Endothelial cell of umbilical vein (primary cell): ENCODE measurements at regions not wholly inside any gene's neighbourhood (a gene's known extent, or its start where the extent isn't known, plus 50 kb on each side); places are given as distances from the start of the nearest gene placed in this dataset.

ENCODE experiments used
- BruUV-seq: library from RNA; stranded (reverse); fragments of 400-500 nt; replicated peaks from 2 replicates; lab custom pipeline; 2021; lab: Mats Ljungman, UMichigan
- CTCF ChIA-PET: fragments of 300-600, 350-600 bp; sonication (Branson Sonifier 250); formaldehyde crosslinking; loops from one replicate; lab custom pipeline; 2021; ENCODE audit warnings: antibody characterized with exemption, inconsistent platforms; lab: Charles Lee
- POLR2A ChIA-PET: fragments of 300-600, 350-600 bp; sonication (Branson Sonifier 250); formaldehyde crosslinking; loops from one replicate; lab custom pipeline; 2021; ENCODE audit warnings: antibody characterized with exemption, inconsistent platforms; lab: Charles Lee
- DNase-seq: peaks from one replicate; pipeline ENCODE4 v3.0.0-alpha.2; 2011; ENCODE audit warnings: low read depth, low spot score
- FAIRE-seq: peaks from 2 replicates; lab custom pipeline; 2011; peaks lifted over from hg19 to GRCh38; lab: Jason Lieb, UNC
- H2AFZ ChIP-seq: 2 replicates; pipeline ENCODE4 v1.6.0; 2012; ENCODE audit warnings: low read depth, low read length, control low read depth, inconsistent platforms
- H3K27ac ChIP-seq: 2 replicates; pipeline ENCODE4 v1.5.1; 2011; ENCODE audit warnings: low read depth, mild to moderate bottlenecking, control low read depth, low read length, moderate library complexity; ENCODE audit not compliant: insufficient read depth
- H3K27me3 ChIP-seq, 2 experiments: 2 replicates each; pipeline versions ENCODE4 v1.6.0 to v1.6.1; 2011; ENCODE audit warnings: low read length in 2 of 2, mixed read lengths in 1 of 2; ENCODE audit not compliant: control insufficient read depth in 2 of 2, insufficient read depth in 2 of 2
- H3K36me3 ChIP-seq, 2 experiments: 2 replicates in 1 of 2; 3 replicates in 1 of 2; pipeline ENCODE4 v1.5.1; 2011; ENCODE audit warnings: low read length in 2 of 2, mild to moderate bottlenecking in 1 of 2, moderate library complexity in 1 of 2; ENCODE audit not compliant: control insufficient read depth in 2 of 2, insufficient read depth in 2 of 2; ENCODE audit errors: extremely low read depth in 1 of 2
- H3K4me1 ChIP-seq: 3 replicates; pipeline ENCODE4 v1.5.1; 2011; ENCODE audit warnings: mild to moderate bottlenecking, low read length; ENCODE audit not compliant: control insufficient read depth, insufficient read depth; ENCODE audit errors: extremely low read depth
- H3K4me2 ChIP-seq: 2 replicates; pipeline ENCODE4 v1.6.1; 2011; ENCODE audit warnings: low read length, control low read depth, mixed read lengths; ENCODE audit not compliant: insufficient read depth
- H3K4me3 ChIP-seq, 3 experiments: fragments of 200-600 bp in 1 of 3; sonication (generic), shearing (Covaris generic) in 1 of 3; replicated peaks in 1 of 3; 2 replicates each; pipeline ENCODE4 v1.5.1; 2011 to 2016; ENCODE audit warnings: control low read depth in 3 of 3, low read length in 3 of 3, mild to moderate bottlenecking in 2 of 3, inconsistent platforms in 1 of 3, low read depth in 1 of 3, moderate library complexity in 1 of 3; ENCODE audit not compliant: insufficient read depth in 1 of 3
- H3K79me2 ChIP-seq: 2 replicates; pipeline ENCODE4 v1.6.0; 2012; ENCODE audit warnings: low read length, inconsistent platforms; ENCODE audit not compliant: control insufficient read depth, insufficient read depth
- H3K9ac ChIP-seq: replicated peaks from 2 replicates; pipeline ENCODE3; 2011; ENCODE audit warnings: low read length, control low read depth; ENCODE audit not compliant: insufficient read depth; ENCODE audit errors: extremely low read depth
- H3K9me1 ChIP-seq: replicated peaks from 3 replicates; pipeline ENCODE4 v1.6.0; 2011; ENCODE audit warnings: mild to moderate bottlenecking, low read length; ENCODE audit not compliant: control insufficient read depth, insufficient read depth; ENCODE audit errors: extremely low read depth
- H3K9me3 ChIP-seq: replicated peaks from 2 replicates; pipeline ENCODE4 v1.5.1; 2012; ENCODE audit warnings: low read length, inconsistent platforms; ENCODE audit not compliant: control insufficient read depth, insufficient read depth
- H4K20me1 ChIP-seq: replicated peaks from 2 replicates; pipeline ENCODE3; 2011; ENCODE audit warnings: mild to moderate bottlenecking, low read length; ENCODE audit not compliant: control insufficient read depth, insufficient read depth; ENCODE audit errors: extremely low read depth
- EZH2 ChIP-seq: IDR thresholded peaks from 2 replicates; pipeline ENCODE4 v1.6.1; 2012; ENCODE audit warnings: borderline replicate concordance, low read depth, mild to moderate bottlenecking, moderate library complexity, low read length, inconsistent platforms; ENCODE audit not compliant: severe bottlenecking
- FOS ChIP-seq: IDR thresholded peaks from 2 replicates; pipeline ENCODE4 v1.6.1; 2011; ENCODE audit warnings: mild to moderate bottlenecking, low read length, moderate library complexity, borderline replicate concordance; ENCODE audit not compliant: insufficient read depth
- GATA2 ChIP-seq: IDR thresholded peaks from 2 replicates; pipeline ENCODE4 v1.7.0; 2011; ENCODE audit warnings: low read depth, mild to moderate bottlenecking, moderate library complexity, mixed read lengths, low read length; ENCODE audit not compliant: insufficient read length, insufficient read depth
- JUN ChIP-seq: IDR thresholded peaks from 2 replicates; pipeline ENCODE4 v1.6.1; 2011; ENCODE audit warnings: borderline replicate concordance, low read depth; ENCODE audit not compliant: insufficient read length, insufficient read depth
- MYC ChIP-seq: IDR thresholded peaks from one replicate; pipeline ENCODE4 v1.6.1; 2011; ENCODE audit warnings: mild to moderate bottlenecking, low read depth, low read length
- POLR2A ChIP-seq: IDR thresholded peaks from 2 replicates; pipeline ENCODE4 v1.6.1; 2012; ENCODE audit warnings: low read depth, mild to moderate bottlenecking, control low read depth, low read length
- POLR2AphosphoS5 ChIP-seq: IDR thresholded peaks from 2 replicates; pipeline ENCODE4 v1.6.1; 2012; ENCODE audit warnings: low read depth, mild to moderate bottlenecking, control low read depth, low read length, moderate library complexity; ENCODE audit not compliant: insufficient read depth
- dilution Hi-C: fragments of 300-500 bp; cut with MboI; formaldehyde crosslinking; loops from one replicate; pipeline ENCODE4 v1.15.0; 2019; ENCODE audit warnings: low sequenced_read_pairs; ENCODE audit not compliant: extremely low pct_ligation_motif_present
- intact Hi-C: fragments of 100-400 bp; cut with micrococcal nuclease; formaldehyde crosslinking; loops from one replicate; pipeline ENCODE4 v1.10.0; 2022
- TF ChIP-seq, protein P1 (sequence below), 2 donors: IDR thresholded peaks; 1 replicate in 1 of 2; 2 replicates in 1 of 2; pipeline ENCODE4 v1.5.1; 2011; ENCODE audit warnings: low read length in 2 of 2, mild to moderate bottlenecking in 2 of 2, moderate library complexity in 2 of 2, control low read depth in 1 of 2, inconsistent platforms in 1 of 2, low read depth in 1 of 2; ENCODE audit not compliant: insufficient read depth in 1 of 2; ENCODE audit errors: extremely low read depth in 1 of 2
- TF ChIP-seq, protein P2 (sequence below): IDR thresholded peaks from 2 replicates; pipeline ENCODE4 v1.6.1; 2011; ENCODE audit not compliant: insufficient read depth, insufficient read length

- Histone ChIP-seq H3K27me3 (no peaks in the 10 kb centered on the region), H3K9me1 (no peaks in the 10 kb centered on the region), H3K9me3 (no peaks in the 10 kb centered on the region), H3K4me1 (no peaks in the 10 kb centered on the region), H3K79me2 (no peaks in the 10 kb centered on the region), H2AFZ (no peak overlapping the region), H3K36me3 (no peaks in the 10 kb centered on the region), H3K9ac (no peak overlapping the region), H4K20me1 (no peaks in the 10 kb centered on the region), H3K4me2 (no peak overlapping the region), H3K4me3 (no peak overlapping the region), H3K27ac (no peak overlapping the region)
- TF ChIP-seq FOS (no peak), JUN (no peak), POLR2AphosphoS5 (no peak), EZH2 (no peak), MYC (no peak), POLR2A (no peak), GATA2 (no peak)
- TF ChIP-seq, protein P1, sequence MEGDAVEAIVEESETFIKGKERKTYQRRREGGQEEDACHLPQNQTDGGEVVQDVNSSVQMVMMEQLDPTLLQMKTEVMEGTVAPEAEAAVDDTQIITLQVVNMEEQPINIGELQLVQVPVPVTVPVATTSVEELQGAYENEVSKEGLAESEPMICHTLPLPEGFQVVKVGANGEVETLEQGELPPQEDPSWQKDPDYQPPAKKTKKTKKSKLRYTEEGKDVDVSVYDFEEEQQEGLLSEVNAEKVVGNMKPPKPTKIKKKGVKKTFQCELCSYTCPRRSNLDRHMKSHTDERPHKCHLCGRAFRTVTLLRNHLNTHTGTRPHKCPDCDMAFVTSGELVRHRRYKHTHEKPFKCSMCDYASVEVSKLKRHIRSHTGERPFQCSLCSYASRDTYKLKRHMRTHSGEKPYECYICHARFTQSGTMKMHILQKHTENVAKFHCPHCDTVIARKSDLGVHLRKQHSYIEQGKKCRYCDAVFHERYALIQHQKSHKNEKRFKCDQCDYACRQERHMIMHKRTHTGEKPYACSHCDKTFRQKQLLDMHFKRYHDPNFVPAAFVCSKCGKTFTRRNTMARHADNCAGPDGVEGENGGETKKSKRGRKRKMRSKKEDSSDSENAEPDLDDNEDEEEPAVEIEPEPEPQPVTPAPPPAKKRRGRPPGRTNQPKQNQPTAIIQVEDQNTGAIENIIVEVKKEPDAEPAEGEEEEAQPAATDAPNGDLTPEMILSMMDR (IDR thresholded peaks at IDR 0.05; ENCODE audit: extremely low read depth in 1 of 2, insufficient read depth in 1 of 2, low read depth in 1 of 2, low read length in 2 of 2) = no peak
- TF ChIP-seq, protein P2, sequence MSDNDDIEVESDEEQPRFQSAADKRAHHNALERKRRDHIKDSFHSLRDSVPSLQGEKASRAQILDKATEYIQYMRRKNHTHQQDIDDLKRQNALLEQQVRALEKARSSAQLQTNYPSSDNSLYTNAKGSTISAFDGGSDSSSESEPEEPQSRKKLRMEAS = no peak
- BruUV-seq = no TSS peak
- ChIA-PET POLR2A (no interaction called here), CTCF (interaction anchor here (1.0 kb wide), 1 partner anchor 220 kb away, joined by 3 read pairs; no protein-coding TSS in a partner anchor)
- intact Hi-C loops = no loop called here
- DNase-seq = no peak
- no peak for FAIRE-seq
- dilution Hi-C loops = no loop called here
These were observed 131.3 kb downstream of the FHDC1 start for GRCh38 chr4:153067376-153067775.
